ENCODE measurements at regions not wholly inside any gene's neighbourhood (a gene's known extent, or its start where the extent isn't known, plus 50 kb on each side); places are given as distances from the start of the nearest gene placed in this dataset.

DNA sequence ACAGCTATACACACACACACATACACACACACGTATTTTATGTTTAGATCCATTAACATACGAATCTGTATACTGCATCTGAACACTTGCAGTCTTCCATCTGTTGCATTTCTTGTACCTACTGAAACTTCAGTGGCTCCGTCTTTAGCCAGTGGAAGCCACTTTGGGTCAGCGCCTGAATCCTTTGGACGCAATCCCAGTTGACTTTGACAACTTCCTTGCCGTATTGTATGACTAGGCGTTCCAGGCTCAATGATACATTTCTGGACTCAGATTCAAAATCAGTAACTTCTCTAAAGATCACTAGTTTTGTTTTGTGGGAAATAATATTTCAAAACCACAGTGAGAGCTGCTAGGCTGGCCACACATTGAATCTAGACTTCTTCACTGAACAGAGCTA is 101.5 kb upstream of the GPC1 start:
- peaks cover 2 to 22% (median 14%) of the 10 kb centered on the region in 8 donors for H3K9me3 Mint-ChIP-seq
- DNase-seq, result no peak
- H3K4me1 ChIP-seq (ENCODE audit: insufficient read depth, low read length), result no peaks in the 10 kb centered on the region

DNA sequence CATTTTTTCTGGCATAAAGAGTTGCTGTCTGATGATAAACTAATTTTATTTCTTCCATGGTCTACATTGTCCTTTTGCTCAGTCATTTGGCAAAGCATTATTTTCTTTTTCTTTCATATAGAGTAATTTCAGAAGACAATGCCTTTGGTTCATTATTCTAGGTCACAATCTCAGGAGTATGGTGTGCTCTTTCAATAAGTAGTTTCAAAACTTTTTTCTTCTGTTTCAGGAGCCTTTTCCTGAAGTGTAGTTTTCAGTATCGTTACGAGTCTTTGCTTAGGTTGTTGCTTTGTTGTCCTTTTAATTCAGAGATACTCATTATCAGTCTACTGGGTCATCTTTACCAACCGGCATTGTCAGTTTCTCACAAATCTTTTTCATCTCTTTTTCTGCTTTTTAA is 100.4 kb upstream of the GPC1 start:
- no peaks in the 10 kb centered on the region for H3K4me1 ChIP-seq (ENCODE audit: insufficient read depth, low read length)
- intact Hi-C loops (cut with micrococcal nuclease), result no loop called here
- H3K27ac Mint-ChIP-seq, result no peak overlapping the region
- H3K27me3 ChIP-seq (ENCODE audit: insufficient read depth, low read length), result peaks cover 6% of the 10 kb centered on the region
- peaks cover 2 to 22% (median 14%) of the 10 kb centered on the region in 8 donors for H3K9me3 Mint-ChIP-seq
- H3K4me3 ChIP-seq (ENCODE audit: low read length in 2 of 2), result no peak overlapping the region
- H3K27ac ChIP-seq (ENCODE audit: low read depth, low read length), result no peak overlapping the region
- peaks cover 0 to 5% of the 10 kb centered on the region in 2 donors for H3K9me3 ChIP-seq (ENCODE audit: control insufficient read depth in 1 of 2, low read length in 2 of 2)
- no peaks in the 10 kb centered on the region for H3K36me3 Mint-ChIP-seq
- H3K27me3 Mint-ChIP-seq, result peaks cover 20 to 21% of the 10 kb centered on the region in 2 donors
- no peaks in the 10 kb centered on the region for H3K4me1 Mint-ChIP-seq
- no peaks in the 10 kb centered on the region for H3K36me3 ChIP-seq (ENCODE audit: insufficient read depth, low read length)
- DNase-seq, result no peak
- ChIA-PET POLR2A (ENCODE audit: partially characterized antibody) (no interaction called here), CTCF (ENCODE audit: partially characterized antibody) (no interaction called here)
- H3K4me3 Mint-ChIP-seq, result no peak overlapping the region

More for the DNA sequence above, 101.5 kb upstream of the GPC1 start:
- H3K27ac Mint-ChIP-seq, result no peak overlapping the region
- no peaks in the 10 kb centered on the region for H3K36me3 ChIP-seq (ENCODE audit: insufficient read depth, low read length)
- H3K36me3 Mint-ChIP-seq, result no peaks in the 10 kb centered on the region
- peaks cover 6% of the 10 kb centered on the region for H3K27me3 ChIP-seq (ENCODE audit: insufficient read depth, low read length)
- no peak overlapping the region for H3K4me3 ChIP-seq (ENCODE audit: low read length in 2 of 2)
- H3K27me3 Mint-ChIP-seq, result peaks cover 18 to 20% of the 10 kb centered on the region in 2 donors
- no peak overlapping the region for H3K4me3 Mint-ChIP-seq
- CTCF ChIA-PET (ENCODE audit: partially characterized antibody), result no interaction called here
- H3K9me3 ChIP-seq (ENCODE audit: control insufficient read depth in 1 of 2, low read length in 2 of 2), result peaks cover 0 to 5% of the 10 kb centered on the region in 2 donors
- POLR2A ChIA-PET (ENCODE audit: partially characterized antibody), result no interaction called here
- no peak overlapping the region for H3K27ac ChIP-seq (ENCODE audit: low read depth, low read length)
- intact Hi-C loops (cut with micrococcal nuclease), result no loop called here
- no peaks in the 10 kb centered on the region for H3K4me1 Mint-ChIP-seq

DNA sequence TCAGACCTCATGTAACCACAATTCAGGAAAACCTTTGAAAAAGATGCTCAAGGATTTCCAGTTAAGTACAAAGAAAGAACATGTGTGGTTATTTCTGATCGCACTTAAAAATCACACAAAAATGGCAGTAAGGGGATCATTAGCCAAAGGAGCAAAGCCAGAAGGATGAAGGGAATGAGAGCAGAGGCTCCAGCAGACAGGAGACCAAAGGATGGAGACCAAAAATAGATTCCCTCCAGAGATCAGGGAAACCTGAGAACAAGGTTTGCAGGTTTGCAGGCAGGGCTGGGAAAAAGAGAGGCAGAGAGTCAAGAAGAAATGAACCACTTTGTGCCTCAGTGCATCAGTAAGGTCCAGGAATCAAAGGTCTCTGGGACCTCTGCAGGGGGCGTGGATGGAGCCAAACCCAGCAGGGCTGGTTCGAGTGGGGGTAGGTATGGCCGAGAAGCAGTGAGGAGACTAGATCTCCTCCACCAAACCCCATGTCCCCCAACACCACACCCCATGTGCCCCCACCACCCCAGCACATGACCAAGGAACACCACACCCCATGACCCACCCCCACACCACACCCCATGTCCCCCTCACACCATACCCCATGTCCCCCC is 98.5 kb upstream of the GPC1 start:
- Histone ChIP-seq H3K4me3 (ENCODE audit: low read length in 2 of 2) (no peak overlapping the region), H3K9me3 (ENCODE audit: control insufficient read depth in 1 of 2, low read length in 2 of 2) (no peaks in the 10 kb centered on the region), H3K27ac (ENCODE audit: low read depth, low read length) (no peak overlapping the region), H3K4me1 (ENCODE audit: insufficient read depth, low read length) (no peaks in the 10 kb centered on the region), H3K36me3 (ENCODE audit: insufficient read depth, low read length) (no peaks in the 10 kb centered on the region), H3K27me3 (ENCODE audit: insufficient read depth, low read length) (peaks cover 6% of the 10 kb centered on the region)
- H3K27me3 Mint-ChIP-seq, result peaks cover 19 to 21% of the 10 kb centered on the region in 2 donors
- ChIA-PET CTCF (ENCODE audit: partially characterized antibody) (no interaction called here), POLR2A (ENCODE audit: partially characterized antibody) (no interaction called here)
- no peak for DNase-seq
- intact Hi-C loops (cut with micrococcal nuclease), result no loop called here
- no peaks in the 10 kb centered on the region for H3K4me1 Mint-ChIP-seq
- H3K27ac Mint-ChIP-seq, result peak overlapping the region in 1 of 7 donors; percentile 18
- H3K9me3 Mint-ChIP-seq, result peaks cover 0 to 7% (median 5%) of the 10 kb centered on the region in 8 donors
- no peaks in the 10 kb centered on the region for H3K36me3 Mint-ChIP-seq
- H3K4me3 Mint-ChIP-seq, result no peak overlapping the region

DNA sequence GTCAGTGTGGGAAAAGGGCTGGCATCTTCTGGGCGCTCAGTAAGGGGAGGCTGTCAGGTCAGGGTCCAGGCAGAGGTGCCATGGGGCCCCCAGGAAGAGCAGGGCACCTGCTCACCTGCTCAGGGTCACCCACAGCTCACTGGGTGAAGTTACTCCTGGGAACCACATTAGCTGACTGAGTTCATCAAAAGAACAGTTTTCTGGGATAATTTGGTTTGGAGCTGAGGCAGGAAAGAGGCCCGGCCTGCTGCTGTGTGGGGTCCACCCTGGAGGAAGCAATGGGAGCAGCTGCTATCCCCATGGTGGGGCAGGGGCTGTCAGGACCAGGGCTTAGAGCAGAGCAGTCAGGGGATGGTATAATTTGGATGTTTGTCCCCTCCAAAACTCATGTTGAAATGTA is 97.2 kb upstream of the GPC1 start:
- H3K9me3 ChIP-seq (ENCODE audit: control insufficient read depth in 1 of 2, low read length in 2 of 2), result no peaks in the 10 kb centered on the region
- no peak for DNase-seq
- H3K27me3 Mint-ChIP-seq, result peaks cover 15 to 17% of the 10 kb centered on the region in 2 donors
- no peaks in the 10 kb centered on the region for H3K9me3 Mint-ChIP-seq
- no peaks in the 10 kb centered on the region for H3K36me3 ChIP-seq (ENCODE audit: insufficient read depth, low read length)
- POLR2A ChIA-PET (ENCODE audit: partially characterized antibody), result no interaction called here
- H3K4me1 Mint-ChIP-seq, result no peaks in the 10 kb centered on the region
- no peak overlapping the region for H3K27ac ChIP-seq (ENCODE audit: low read depth, low read length)
- CTCF ChIA-PET (ENCODE audit: partially characterized antibody), result no interaction called here
- no peaks in the 10 kb centered on the region for H3K36me3 Mint-ChIP-seq
- no peaks in the 10 kb centered on the region for H3K4me1 ChIP-seq (ENCODE audit: insufficient read depth, low read length)
- intact Hi-C loops (cut with micrococcal nuclease), result no loop called here
- H3K4me3 Mint-ChIP-seq, result no peak overlapping the region
- H3K27me3 ChIP-seq (ENCODE audit: insufficient read depth, low read length), result peaks cover 6% of the 10 kb centered on the region
- H3K4me3 ChIP-seq (ENCODE audit: low read length in 2 of 2), result no peak overlapping the region
- no peak overlapping the region for H3K27ac Mint-ChIP-seq

DNA sequence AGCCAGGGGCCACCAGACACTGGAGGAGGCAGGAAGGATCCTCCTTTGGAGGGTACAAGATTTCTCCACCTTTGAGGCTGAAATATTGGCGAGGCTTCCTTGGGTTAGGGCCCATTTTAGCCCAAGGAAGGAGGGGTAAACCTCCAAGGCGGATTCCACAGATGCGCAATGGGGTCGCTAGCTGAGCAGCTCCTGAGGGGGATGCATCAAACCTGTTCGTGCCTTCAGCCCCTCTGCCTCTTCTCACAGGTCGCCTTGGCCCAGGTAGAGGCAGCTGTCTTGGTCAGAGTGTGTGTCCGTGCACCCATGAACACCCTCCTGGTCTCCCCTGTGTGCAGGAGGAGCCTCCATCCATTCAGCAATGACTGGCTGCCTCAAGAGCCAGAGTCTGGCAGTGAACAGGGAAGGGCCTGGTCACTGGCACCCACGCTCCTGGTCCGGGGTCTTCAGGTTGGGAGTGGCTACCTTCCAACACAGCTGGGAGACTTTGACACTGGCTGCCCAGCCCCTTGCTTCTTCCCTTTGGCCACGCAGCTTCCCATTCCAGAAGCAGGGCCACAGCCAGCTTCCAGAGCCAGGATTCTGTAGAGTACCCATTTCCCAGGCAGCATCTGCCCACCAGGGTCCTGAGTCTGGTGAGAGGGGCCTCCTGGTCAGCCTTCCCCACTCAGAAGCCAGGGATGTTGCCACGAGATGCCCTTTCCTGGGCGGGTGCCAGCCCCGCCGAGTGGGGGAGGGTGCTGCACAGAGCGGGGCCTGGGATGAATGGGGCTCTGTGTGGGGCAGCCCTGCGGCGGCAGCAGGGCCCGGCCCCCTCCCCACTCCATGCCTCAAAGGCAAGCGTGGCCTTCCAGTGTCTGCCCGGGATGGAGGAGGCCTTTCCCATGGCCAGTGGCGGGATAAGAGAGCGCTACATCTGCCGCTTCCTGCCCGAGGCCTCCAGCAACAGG is 95.8 kb upstream of the GPC1 start:
- Mint-ChIP-seq H3K27me3 (peaks cover 13 to 17% of the 10 kb centered on the region in 2 donors), H3K4me1 (no peaks in the 10 kb centered on the region), H3K9me3 (peaks cover 0 to 7% (median 0%) of the 10 kb centered on the region in 8 donors), H3K4me3 (no peak overlapping the region), H3K27ac (no peak overlapping the region), H3K36me3 (no peaks in the 10 kb centered on the region)
- no peaks in the 10 kb centered on the region for H3K4me1 ChIP-seq (ENCODE audit: insufficient read depth, low read length)
- intact Hi-C loops (cut with micrococcal nuclease), result no loop called here
- no peak for DNase-seq
- H3K36me3 ChIP-seq (ENCODE audit: insufficient read depth, low read length), result no peaks in the 10 kb centered on the region
- H3K9me3 ChIP-seq (ENCODE audit: control insufficient read depth in 1 of 2, low read length in 2 of 2), result no peaks in the 10 kb centered on the region
- no peak overlapping the region for H3K27ac ChIP-seq (ENCODE audit: low read depth, low read length)
- H3K27me3 ChIP-seq (ENCODE audit: insufficient read depth, low read length), result peaks cover 6% of the 10 kb centered on the region
- POLR2A ChIA-PET (ENCODE audit: partially characterized antibody), result no interaction called here
- CTCF ChIA-PET (ENCODE audit: partially characterized antibody), result no interaction called here
- no peak overlapping the region for H3K4me3 ChIP-seq (ENCODE audit: low read length in 2 of 2)

DNA sequence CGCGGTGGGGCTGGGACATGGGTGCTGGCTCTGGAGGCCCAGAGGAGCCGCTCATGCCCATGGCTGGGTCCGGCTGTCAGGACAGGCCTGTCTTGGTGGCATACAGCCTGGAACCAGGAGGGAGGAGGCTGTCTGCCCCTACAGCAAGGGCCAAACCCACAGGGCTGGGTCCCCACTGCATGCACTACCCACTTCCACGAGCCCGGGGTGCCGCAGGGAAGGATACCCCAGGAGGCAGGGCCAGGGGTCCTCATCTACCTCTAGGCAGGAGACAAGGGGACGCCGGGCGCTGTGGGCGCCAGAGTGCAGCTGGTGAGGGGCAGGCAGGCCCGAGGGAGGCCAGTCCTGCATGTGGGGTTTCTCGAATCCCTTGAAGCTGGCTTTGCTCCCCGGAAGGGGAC is 95.1 kb upstream of the GPC1 start:
- H3K4me1 ChIP-seq (ENCODE audit: insufficient read depth, low read length), result no peaks in the 10 kb centered on the region
- H3K36me3 ChIP-seq (ENCODE audit: insufficient read depth, low read length), result no peaks in the 10 kb centered on the region
- DNase-seq, result no peak
- Mint-ChIP-seq H3K9me3 (peaks cover 0 to 10% (median 0%) of the 10 kb centered on the region in 8 donors), H3K27ac (no peak overlapping the region), H3K36me3 (no peaks in the 10 kb centered on the region), H3K27me3 (peaks cover 13 to 14% of the 10 kb centered on the region in 2 donors), H3K4me1 (no peaks in the 10 kb centered on the region), H3K4me3 (no peak overlapping the region)
- peaks cover 6% of the 10 kb centered on the region for H3K27me3 ChIP-seq (ENCODE audit: insufficient read depth, low read length)
- POLR2A ChIA-PET (ENCODE audit: partially characterized antibody), result no interaction called here
- CTCF ChIA-PET (ENCODE audit: partially characterized antibody), result no interaction called here
- no peak overlapping the region for H3K27ac ChIP-seq (ENCODE audit: low read depth, low read length)
- intact Hi-C loops (cut with micrococcal nuclease), result no loop called here
- H3K9me3 ChIP-seq (ENCODE audit: control insufficient read depth in 1 of 2, low read length in 2 of 2), result no peaks in the 10 kb centered on the region
- no peak overlapping the region for H3K4me3 ChIP-seq (ENCODE audit: low read length in 2 of 2)

DNA sequence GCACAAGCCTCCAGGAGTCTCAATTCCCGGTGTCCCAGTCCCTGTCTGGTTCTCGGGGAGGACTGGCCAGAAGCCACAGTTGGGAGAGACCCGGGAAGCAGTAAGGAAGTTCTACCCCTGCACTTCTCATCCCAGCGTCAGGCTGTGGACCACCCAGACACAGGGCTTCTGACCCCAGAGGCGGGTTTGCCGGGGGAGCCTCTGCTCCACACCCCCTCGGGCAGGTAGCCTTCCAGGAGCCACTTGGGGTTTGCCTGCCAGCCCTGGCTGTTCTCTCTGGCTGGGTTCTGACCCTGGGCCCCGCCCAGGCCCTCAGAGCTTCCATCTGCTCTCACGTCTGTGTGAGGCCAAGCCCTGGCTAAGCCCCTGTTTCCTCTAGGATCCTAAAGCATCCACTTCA is 94.4 kb upstream of the GPC1 start:
- no peak overlapping the region for H3K4me3 ChIP-seq (ENCODE audit: low read length in 2 of 2)
- Mint-ChIP-seq H3K27me3 (peaks cover 8 to 11% of the 10 kb centered on the region in 2 donors), H3K36me3 (no peaks in the 10 kb centered on the region), H3K27ac (no peak overlapping the region), H3K9me3 (peaks cover 0 to 14% (median 1%) of the 10 kb centered on the region in 8 donors), H3K4me1 (no peaks in the 10 kb centered on the region), H3K4me3 (no peak overlapping the region)
- POLR2A ChIA-PET (ENCODE audit: partially characterized antibody), result no interaction called here
- CTCF ChIA-PET (ENCODE audit: partially characterized antibody), result no interaction called here
- H3K4me1 ChIP-seq (ENCODE audit: insufficient read depth, low read length), result no peaks in the 10 kb centered on the region
- no peak for DNase-seq
- no peaks in the 10 kb centered on the region for H3K9me3 ChIP-seq (ENCODE audit: control insufficient read depth in 1 of 2, low read length in 2 of 2)
- no peaks in the 10 kb centered on the region for H3K36me3 ChIP-seq (ENCODE audit: insufficient read depth, low read length)
- H3K27ac ChIP-seq (ENCODE audit: low read depth, low read length), result no peak overlapping the region
- intact Hi-C loops (cut with micrococcal nuclease), result no loop called here
- H3K27me3 ChIP-seq (ENCODE audit: insufficient read depth, low read length), result peaks cover 5% of the 10 kb centered on the region

Data from CD4-positive, alpha-beta memory T cell (primary cell).